HCT116 (cell line): ENCODE measurements at regions not wholly inside any gene's neighbourhood (a gene's known extent, or its start where the extent isn't known, plus 50 kb on each side); places are given as distances from the start of the nearest gene placed in this dataset.

Experiments
- ATAC-seq: fragments of 200-7000 bp; cut with Tn5 transposase; 2 replicates; pipeline ENCODE4 v1.9.1; 2020; ENCODE audit warnings: mild to moderate bottlenecking, moderate library complexity
- BruUV-seq: library from RNA; stranded (reverse); fragments of 400-500 nt; replicated peaks from 2 replicates; lab custom pipeline; 2021; lab: Mats Ljungman, UMichigan
- CTCF ChIA-PET: fragments of 300-600 bp; sonication (Branson Sonifier 250); formaldehyde crosslinking; loops from one replicate; lab custom pipeline; 2021; ENCODE audit warnings: antibody characterized with exemption; lab: Charles Lee
- POLR2A ChIA-PET: fragments of 300-600, 350-600 bp; sonication (Branson Sonifier 250); formaldehyde crosslinking; loops from one replicate; lab custom pipeline; 2021; ENCODE audit warnings: antibody characterized with exemption; lab: Charles Lee
- RAD21 ChIA-PET, 2 experiments: fragments of 300-600 bp; sonication (Branson Sonifier 250); formaldehyde crosslinking; loops; one replicate each; lab custom pipeline; 2023; ENCODE audit warnings: low total read pairs in 2 of 2; ENCODE audit not compliant: uncharacterized antibody in 2 of 2, unreplicated experiment in 2 of 2, low non-redundant PET in 1 of 2; lab: Charles Lee
- DNase-seq: peaks from one replicate; pipeline ENCODE4 v3.0.0-alpha.2; 2010; ENCODE audit warnings: low read depth, low spot score
- H2AFZ ChIP-seq: fragments of 200-600 bp; shearing (Covaris generic), sonication (generic); 2 replicates; pipeline ENCODE4 v1.6.1; 2017; ENCODE audit warnings: low read depth, mixed run types, mixed read lengths, antibody characterized with exemption, low read length; ENCODE audit not compliant: poor library complexity, severe bottlenecking
- H3K27ac ChIP-seq: 2 replicates; pipeline ENCODE4 v1.5.1; 2012; ENCODE audit warnings: low read depth, low read length
- H3K27me3 ChIP-seq: fragments of 200-600 bp; sonication (generic); 2 replicates; pipeline ENCODE4 v1.6.1; 2016; ENCODE audit warnings: mixed run types, low read length, mixed read lengths; ENCODE audit not compliant: insufficient read depth
- H3K36me3 ChIP-seq, 2 experiments: fragments of 200-500 bp in 1 of 2; fragments of 200-600 bp in 1 of 2; sonication (Bioruptor generic) in 1 of 2; sonication (generic) in 1 of 2; 2 replicates each; pipeline versions ENCODE4 v1.5.1 to v1.6.1; 2014 to 2016; ENCODE audit warnings: low read length in 2 of 2, inconsistent platforms in 1 of 2, mixed read lengths in 1 of 2, mixed run types in 1 of 2; ENCODE audit not compliant: insufficient read depth in 2 of 2, control insufficient read depth in 1 of 2
- H3K4me1 ChIP-seq, 2 experiments: fragments of 200-600 bp in 1 of 2; sonication (generic) in 1 of 2; 2 replicates each; pipeline versions ENCODE4 v1.5.1 to v1.6.1; 2012 to 2017; ENCODE audit warnings: low read length in 2 of 2, inconsistent platforms in 1 of 2, mild to moderate bottlenecking in 1 of 2, mixed read lengths in 1 of 2, mixed run types in 1 of 2, moderate library complexity in 1 of 2; ENCODE audit not compliant: insufficient read depth in 2 of 2, control insufficient read depth in 1 of 2
- H3K4me2 ChIP-seq: fragments of 200-600 bp; sonication (generic); 2 replicates; pipeline ENCODE4 v1.6.1; 2017; ENCODE audit warnings: mixed run types, low read length, mixed read lengths
- H3K4me3 ChIP-seq, 2 experiments: fragments of 200-600 bp in 1 of 2; sonication (generic) in 1 of 2; replicated peaks in 1 of 2; 2 replicates each; pipeline ENCODE4 v1.5.1; 2011 to 2016; ENCODE audit warnings: low read length in 2 of 2, control low read depth in 1 of 2, low read depth in 1 of 2, mild to moderate bottlenecking in 1 of 2, mixed read lengths in 1 of 2, mixed run types in 1 of 2
- H3K79me2 ChIP-seq: fragments of 200-600 bp; sonication (generic); 2 replicates; pipeline ENCODE4 v1.6.1; 2017; ENCODE audit warnings: mild to moderate bottlenecking, mixed run types, low read length, moderate library complexity, mixed read lengths; ENCODE audit not compliant: insufficient read depth
- H3K9ac ChIP-seq: fragments of 200-600 bp; sonication (generic); 2 replicates; pipeline ENCODE4 v1.6.1; 2016; ENCODE audit warnings: low read length, mixed read lengths
- H3K9me2 ChIP-seq: fragments of 200-600 bp; sonication (generic), shearing (Covaris generic); 2 replicates; pipeline ENCODE4 v1.6.1; 2017; ENCODE audit warnings: mixed run types, mild to moderate bottlenecking, moderate library complexity; ENCODE audit not compliant: insufficient read depth
- H3K9me3 ChIP-seq, 2 experiments: fragments of 200-500 bp in 1 of 2; fragments of 200-600 bp in 1 of 2; sonication (Bioruptor generic) in 1 of 2; sonication (generic) in 1 of 2; 2 replicates each; pipeline ENCODE4 v1.6.1; 2014 to 2017; ENCODE audit warnings: low read length in 2 of 2, mixed read lengths in 2 of 2, inconsistent platforms in 1 of 2, low read depth in 1 of 2, mild to moderate bottlenecking in 1 of 2, mixed run types in 1 of 2, moderate library complexity in 1 of 2; ENCODE audit not compliant: control insufficient read depth in 1 of 2, insufficient read depth in 1 of 2
- H4K20me1 ChIP-seq: fragments of 200-600 bp; sonication (generic), shearing (Covaris generic); 2 replicates; pipeline ENCODE4 v1.6.1; 2017; ENCODE audit warnings: mixed run types, mild to moderate bottlenecking, moderate library complexity; ENCODE audit not compliant: insufficient read depth
- CBX3 ChIP-seq: IDR thresholded peaks from 2 replicates; pipeline ENCODE4 v1.6.1; 2012; ENCODE audit warnings: low read depth
- CTCF ChIP-seq, 3 experiments: fragments of 200-600 bp in 1 of 3; sonication (generic) in 1 of 3; IDR thresholded peaks in 2 of 3; conservative IDR thresholded peaks in 1 of 3; 2 replicates each; pipeline ENCODE4 v1.5.1; 2012 to 2017; ENCODE audit warnings: low read depth in 2 of 3, low read length in 2 of 3, antibody characterized with exemption in 1 of 3, borderline replicate concordance in 1 of 3, control low read depth in 1 of 3, mild to moderate bottlenecking in 1 of 3, mixed read lengths in 1 of 3, mixed run types in 1 of 3, moderate library complexity in 1 of 3; ENCODE audit not compliant: insufficient read depth in 1 of 3
- EGR1 ChIP-seq: IDR thresholded peaks from 2 replicates; pipeline ENCODE4 v1.6.1; 2012; ENCODE audit warnings: low read depth
- ELF1 ChIP-seq: IDR thresholded peaks from 2 replicates; pipeline ENCODE4 v1.6.1; 2012; ENCODE audit warnings: low read depth, borderline replicate concordance
- EZH2 ChIP-seq: fragments of 200-600 bp; sonication (generic); IDR thresholded peaks from 2 replicates; pipeline ENCODE4 v1.6.1; 2017; ENCODE audit warnings: antibody characterized with exemption, mixed run types
- SIN3A ChIP-seq: IDR thresholded peaks from 2 replicates; pipeline ENCODE4 v1.6.1; 2012; ENCODE audit warnings: low read depth
- YY1 ChIP-seq: IDR thresholded peaks from 2 replicates; pipeline ENCODE4 v1.6.1; 2011; ENCODE audit warnings: low read length, low read depth, moderate library complexity, mild to moderate bottlenecking; ENCODE audit not compliant: insufficient replicate concordance; ENCODE audit errors: extremely low read depth
- intact Hi-C: fragments of 100-400 bp; cut with micrococcal nuclease; formaldehyde crosslinking; loops from 2 replicates; pipeline ENCODE4 v1.10.0; 2022

DNA sequence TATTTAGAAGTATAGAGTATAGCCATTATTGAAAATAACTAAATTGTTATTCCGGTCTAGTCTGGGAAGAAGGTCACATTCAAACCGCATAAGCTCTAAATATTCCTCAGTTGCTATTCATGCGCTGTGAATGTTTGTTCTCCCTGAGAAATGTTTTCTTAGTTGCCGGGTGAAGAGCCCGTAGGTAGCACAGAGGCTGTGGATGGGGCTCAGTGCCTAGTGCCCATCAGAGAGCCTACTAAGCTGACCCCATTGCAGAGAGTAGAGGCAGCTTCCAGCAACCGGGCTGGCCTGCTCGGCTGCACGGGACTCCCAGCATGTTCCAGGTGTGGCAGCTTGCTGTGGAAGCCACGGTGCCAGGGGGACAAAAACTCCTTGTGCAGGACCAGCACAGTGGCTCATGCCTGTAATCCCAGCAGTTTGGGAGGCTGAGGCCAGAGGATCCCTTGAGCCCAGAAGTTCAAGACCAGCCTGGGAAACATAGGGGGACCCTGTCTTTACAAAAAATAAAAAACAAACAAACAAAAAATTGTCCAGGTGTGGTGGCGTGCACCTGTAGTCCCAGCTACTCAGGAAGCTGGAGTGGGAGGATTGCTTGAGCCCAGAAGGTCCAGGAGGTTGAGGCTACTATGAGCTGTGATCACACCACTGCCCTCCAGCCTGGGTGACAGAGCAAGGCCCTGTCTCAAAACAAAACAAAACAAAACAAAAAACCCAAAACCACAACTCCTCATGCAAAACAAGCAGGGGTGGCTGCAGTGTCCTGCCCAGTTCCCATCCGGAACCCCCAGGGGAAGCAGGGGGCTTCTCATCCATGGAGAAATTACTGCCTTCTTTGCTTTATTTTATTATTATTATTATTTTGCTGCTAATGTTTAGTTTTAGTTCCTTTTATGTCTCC is 82.5 kb downstream of the KCTD15 start:
- BruUV-seq = no TSS peak
- ATAC-seq (no peak), DNase-seq (no peak)
- no peak overlapping the region for H3K4me3 ChIP-seq
- no peak overlapping the region for H3K9ac ChIP-seq
- ChIA-PET RAD21 (no interaction called here), POLR2A (no interaction called here), CTCF (no interaction called here)
- no peaks in the 10 kb centered on the region for H3K79me2 ChIP-seq
- H3K27ac ChIP-seq = no peak overlapping the region
- H3K9me2 ChIP-seq = no peaks in the 10 kb centered on the region
- no peaks in the 10 kb centered on the region for H3K9me3 ChIP-seq
- no peak overlapping the region for H2AFZ ChIP-seq
- H3K4me1 ChIP-seq = no peaks in the 10 kb centered on the region
- H4K20me1 ChIP-seq = no peaks in the 10 kb centered on the region
- intact Hi-C loops = no loop called here
- no peaks in the 10 kb centered on the region for H3K36me3 ChIP-seq
- no peaks in the 10 kb centered on the region for H3K27me3 ChIP-seq
- TF ChIP-seq SIN3A (no peak), ELF1 (no peak), EZH2 (no peak), YY1 (no peak), CBX3 (no peak), EGR1 (no peak), CTCF (IDR thresholded peaks at IDR 0.05 in 2 of 3, conservative IDR thresholded peaks at IDR 0.05 in 1 of 3; ENCODE audit: borderline replicate concordance in 1 of 3, insufficient read depth in 1 of 3, low read depth in 2 of 3, low read length in 2 of 3) (no peak)
- H3K4me2 ChIP-seq = no peak overlapping the region
